NCI-H345 treated with DMSO at 0.1 percent for 48 hours (cell line): ENCODE measurements at regions not wholly inside any gene's neighbourhood (a gene's known extent, or its start where the extent isn't known, plus 50 kb on each side); places are given as distances from the start of the nearest gene placed in this dataset.

ENCODE experiments used
- DNase-seq: peaks from one replicate; lab custom pipeline; 2025; ENCODE audit not compliant: unreplicated experiment; lab: John Stamatoyannopoulos, UW

GRCh38 chr3:18008706-18009368 is 266.4 kb upstream of the TBC1D5 start:
- DNase-seq, result no peak

GRCh38 chr3:18007980-18008379 is 265.5 kb upstream of the TBC1D5 start:
- no peak for DNase-seq

GRCh38 chr3:17995769-17996168 is 253.3 kb upstream of the TBC1D5 start:
- DNase-seq, result no peak

- DNase-seq, result no peak
Measured at GRCh38 chr3:17994167-17994566, 251.7 kb upstream of the TBC1D5 start.

DNA sequence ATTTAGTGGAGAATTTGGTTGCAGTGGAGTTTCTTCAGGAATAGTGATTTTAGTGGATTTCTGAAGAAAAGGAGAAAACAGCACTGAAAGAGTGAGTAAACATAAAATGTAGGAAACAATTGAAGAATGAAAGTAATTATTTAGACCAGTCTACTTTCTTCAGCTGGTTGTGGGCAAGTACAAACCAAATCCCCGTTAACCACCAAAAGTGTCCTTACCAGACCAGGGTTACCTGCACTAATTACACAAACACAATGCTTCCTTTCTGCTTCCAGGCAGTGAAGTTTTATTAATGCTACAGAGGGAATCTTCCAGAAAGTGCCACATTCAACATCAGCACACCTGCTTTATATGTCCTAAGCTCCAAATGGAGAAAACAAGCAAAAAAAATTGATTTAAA is 248.0 kb upstream of the TBC1D5 start:
- no peak for DNase-seq

GRCh38 chr3:17986348-17986816 is 244.0 kb upstream of the TBC1D5 start:
- DNase-seq, result no peak

GRCh38 chr3:17985658-17986347 is 243.4 kb upstream of the TBC1D5 start:
- no peak for DNase-seq

- no peak for DNase-seq
Measured at GRCh38 chr3:17983106-17983505, 240.7 kb upstream of the TBC1D5 start.

DNA sequence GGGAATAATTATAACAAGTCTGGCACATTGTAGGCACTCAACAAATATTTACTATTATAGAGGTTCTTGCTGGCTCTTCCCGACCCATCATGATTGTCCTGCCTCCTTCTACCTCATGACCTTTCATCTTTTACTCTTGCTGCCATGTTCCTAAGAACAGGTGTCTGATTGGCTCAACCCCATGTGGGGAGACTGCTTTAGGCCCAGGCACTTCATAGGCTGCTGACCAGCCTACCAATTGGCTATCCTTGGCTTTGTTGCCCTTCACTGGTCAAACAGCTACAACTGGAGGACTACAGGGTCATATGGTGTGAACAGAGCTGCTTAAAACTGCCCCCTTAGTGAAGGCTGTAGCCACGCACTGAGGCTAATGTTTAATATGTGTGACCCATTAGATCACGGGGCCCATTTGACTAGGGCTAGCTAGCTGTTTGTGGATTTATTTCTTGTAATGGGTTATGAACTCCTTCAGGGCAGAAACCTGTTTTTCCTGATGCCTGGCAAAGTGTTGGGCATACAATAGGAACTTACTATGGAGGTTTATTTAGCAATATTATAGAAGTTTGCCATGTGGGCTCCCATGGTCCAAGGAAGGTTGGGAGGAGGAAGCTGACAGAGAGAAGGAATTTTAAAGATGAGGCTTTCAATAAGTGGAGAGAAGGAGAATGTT is 239.9 kb upstream of the TBC1D5 start:
- DNase-seq, result no peak

DNA sequence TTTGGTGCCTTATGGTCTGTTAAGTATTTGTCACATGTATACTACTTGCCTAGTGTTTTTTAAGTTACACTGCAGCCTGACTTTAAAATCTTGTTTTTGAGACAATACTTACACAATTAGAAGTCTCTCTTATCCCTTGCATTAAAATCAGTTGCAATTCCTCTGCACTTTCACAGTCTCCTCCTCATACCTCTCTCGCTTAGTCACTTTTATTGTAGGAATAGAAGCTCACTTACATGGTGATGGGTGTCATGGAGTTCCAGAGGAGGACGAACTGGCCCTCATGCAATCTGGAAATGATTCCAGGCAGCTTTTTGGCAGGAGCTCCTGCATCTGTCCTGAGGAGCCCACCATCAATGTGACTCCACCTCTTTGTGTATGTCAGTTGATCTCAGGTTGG is 238.4 kb upstream of the TBC1D5 start:
- no peak for DNase-seq

- DNase-seq, result no peak
Measured at GRCh38 chr3:17979911-17980310, 237.5 kb upstream of the TBC1D5 start.

DNA sequence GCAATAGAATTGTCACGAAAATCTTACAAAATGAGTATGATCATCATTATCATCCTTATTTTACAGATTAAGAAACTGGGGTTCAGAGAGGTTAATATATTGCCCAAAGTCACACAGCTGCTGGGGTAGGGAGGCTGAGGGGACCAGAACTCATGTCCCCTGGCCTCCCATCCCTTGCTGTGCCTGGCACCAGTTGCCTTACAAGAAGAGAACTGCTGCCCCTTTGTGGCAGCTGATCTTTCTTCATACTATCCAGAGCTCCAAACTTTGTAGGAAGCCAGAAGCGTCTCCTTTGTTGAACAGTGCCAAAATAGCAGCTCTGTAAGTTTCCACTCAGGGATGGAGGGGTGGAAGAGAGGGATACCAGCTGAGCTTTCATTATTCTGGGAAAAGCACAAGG is 236.8 kb upstream of the TBC1D5 start:
- no peak for DNase-seq

GRCh38 chr3:17974206-17974841 is 231.9 kb upstream of the TBC1D5 start:
- no peak for DNase-seq

GRCh38 chr3:17972959-17973906 is 230.8 kb upstream of the TBC1D5 start:
- DNase-seq, result no peak

- DNase-seq, result no peak
Measured at GRCh38 chr3:17972476-17972875, 230.0 kb upstream of the TBC1D5 start.

DNA sequence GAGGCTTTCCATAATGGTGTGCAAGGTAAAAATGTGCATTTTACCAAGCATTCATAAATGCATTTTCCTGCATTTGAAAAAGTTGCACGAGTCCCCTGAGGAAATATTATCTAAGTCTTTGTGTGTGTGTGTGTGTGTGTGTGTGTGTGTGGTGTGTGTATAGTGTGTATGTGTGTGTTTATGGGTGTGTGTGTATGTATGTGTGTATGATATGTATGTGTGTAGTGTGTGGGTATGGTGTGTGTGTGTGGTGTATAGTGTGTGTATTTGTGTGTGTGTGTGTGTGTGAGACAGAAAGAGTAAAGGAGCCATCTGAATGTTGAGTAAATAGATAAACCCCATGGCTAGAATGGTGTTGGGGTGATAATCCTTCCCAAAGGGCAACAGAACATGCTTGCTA is 229.6 kb upstream of the TBC1D5 start:
- no peak for DNase-seq

DNA sequence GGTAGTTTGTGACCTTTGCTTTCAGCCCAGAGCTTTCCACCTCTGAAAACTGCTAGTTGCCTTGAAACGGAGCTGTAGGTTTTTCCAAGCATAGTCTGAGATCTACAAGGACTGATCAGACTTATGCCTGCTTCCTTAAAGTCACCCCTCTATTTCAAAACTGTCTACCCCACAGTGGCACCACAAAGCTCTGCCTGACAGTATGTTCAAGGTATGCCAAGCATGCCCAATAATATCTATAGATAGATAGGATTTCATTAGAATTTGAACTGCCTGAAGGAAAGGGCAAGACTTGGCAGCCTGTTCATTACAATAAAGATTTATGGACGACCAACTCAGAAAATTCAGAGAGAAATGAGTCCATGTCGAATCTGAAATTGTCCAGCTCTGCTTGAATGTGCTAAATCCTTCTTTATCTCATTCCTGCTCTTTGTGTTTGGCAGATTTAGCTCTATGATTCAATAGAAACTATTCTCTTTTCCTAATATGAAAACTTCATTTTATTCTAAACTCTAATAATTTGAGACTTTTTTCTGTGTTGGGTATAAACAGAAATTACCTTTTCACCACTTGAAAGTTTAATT is 227.6 kb upstream of the TBC1D5 start:
- DNase-seq, result no peak

DNA sequence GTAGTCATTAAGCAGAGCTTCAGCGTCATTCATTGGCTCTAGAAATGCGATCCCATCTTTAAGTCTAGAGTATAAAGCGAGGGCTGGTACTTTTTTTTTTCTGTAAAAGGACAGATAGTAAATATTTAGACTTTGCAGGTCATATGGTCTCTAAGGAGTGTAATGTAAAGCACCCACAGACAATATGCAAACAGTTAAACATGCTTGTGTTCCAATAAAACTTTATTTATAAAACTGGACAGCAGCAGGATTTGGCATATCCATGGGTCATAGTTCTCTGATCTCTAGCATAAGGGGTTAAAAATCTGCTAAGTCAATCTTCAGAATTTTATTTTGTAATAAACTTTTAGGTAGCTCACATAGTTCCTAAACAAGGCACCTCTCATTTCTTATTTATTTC is 226.8 kb upstream of the TBC1D5 start:
- no peak for DNase-seq

GRCh38 chr3:17967953-17968607 is 225.6 kb upstream of the TBC1D5 start:
- no peak for DNase-seq

DNA sequence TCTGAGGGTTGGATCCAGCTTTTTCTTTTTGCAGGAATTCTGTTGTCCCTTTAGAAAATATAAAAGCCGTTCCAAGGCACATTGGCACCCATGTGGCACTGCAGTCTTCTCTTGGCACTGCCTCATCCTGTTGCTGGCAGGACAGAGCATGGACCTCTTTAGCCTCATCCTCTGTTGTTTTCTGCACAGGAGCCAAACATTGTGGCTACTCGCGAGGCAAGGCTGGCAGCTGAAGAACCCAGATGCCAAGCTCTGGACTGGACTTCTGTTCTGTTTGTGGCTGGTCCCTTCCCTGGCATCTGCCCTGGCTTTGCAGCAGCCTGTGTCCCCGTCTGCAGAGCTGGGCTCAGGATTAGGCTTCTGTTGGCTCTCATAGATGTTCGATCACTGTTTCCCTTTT is 224.7 kb upstream of the TBC1D5 start:
- DNase-seq, result no peak
